Putamen (tissue), 1 donor: ENCODE measurements at regions not wholly inside any gene's neighbourhood (a gene's known extent, or its start where the extent isn't known, plus 50 kb on each side); places are given as distances from the start of the nearest gene placed in this dataset.

Source experiments
- DNase-seq: peaks from one replicate; pipeline ENCODE4 v3.0.0-alpha.2; 2016; ENCODE audit warnings: low spot score

- DNase-seq: no peak
Observed at GRCh38 chr21:41565550-41565949, 57.6 kb upstream of the TMPRSS2 start.

DNA sequence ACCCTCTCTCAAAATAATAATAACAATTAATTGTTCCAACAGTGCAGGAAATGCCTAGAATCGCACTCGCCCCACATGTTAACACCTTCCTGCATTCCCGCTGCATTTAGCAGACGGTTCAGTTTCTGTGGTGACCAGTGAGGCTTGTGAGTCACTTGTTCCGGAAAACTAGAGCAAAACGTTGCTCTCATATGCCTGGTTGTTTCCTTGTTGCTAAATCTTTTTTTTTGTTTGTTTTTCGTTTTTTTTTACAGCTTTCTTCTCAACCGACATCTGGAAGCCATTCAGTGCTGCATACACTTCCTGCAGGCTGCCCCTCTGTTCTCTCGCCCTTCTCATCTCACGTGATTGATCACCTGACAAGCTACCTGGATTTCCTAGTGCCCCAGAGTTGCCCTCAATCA lies 56.9 kb upstream of the TMPRSS2 start:
- no peak for DNase-seq

- no peak for DNase-seq
Observed at GRCh38 chr21:41562101-41563000, 54.4 kb upstream of the TMPRSS2 start.

DNA sequence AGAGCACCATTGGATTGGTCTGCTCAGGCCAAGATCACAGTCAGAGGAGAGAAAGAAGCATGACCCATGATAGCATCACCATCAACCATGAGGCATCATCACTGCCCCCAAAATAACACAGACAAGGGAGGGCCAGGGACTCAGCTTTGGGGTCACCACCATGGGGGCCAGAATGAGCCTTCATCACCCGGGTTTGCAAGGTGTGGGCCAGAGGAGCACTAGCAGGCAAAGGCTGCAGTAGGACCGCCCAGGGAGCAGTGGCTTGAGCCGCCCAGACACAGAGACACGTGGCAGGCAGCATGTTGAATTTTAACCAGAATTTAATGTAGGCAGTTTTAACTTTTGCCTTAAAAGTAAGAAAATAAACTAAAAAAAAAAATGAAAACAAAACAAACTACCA lies 53.7 kb upstream of the TMPRSS2 start:
- no peak for DNase-seq

DNA sequence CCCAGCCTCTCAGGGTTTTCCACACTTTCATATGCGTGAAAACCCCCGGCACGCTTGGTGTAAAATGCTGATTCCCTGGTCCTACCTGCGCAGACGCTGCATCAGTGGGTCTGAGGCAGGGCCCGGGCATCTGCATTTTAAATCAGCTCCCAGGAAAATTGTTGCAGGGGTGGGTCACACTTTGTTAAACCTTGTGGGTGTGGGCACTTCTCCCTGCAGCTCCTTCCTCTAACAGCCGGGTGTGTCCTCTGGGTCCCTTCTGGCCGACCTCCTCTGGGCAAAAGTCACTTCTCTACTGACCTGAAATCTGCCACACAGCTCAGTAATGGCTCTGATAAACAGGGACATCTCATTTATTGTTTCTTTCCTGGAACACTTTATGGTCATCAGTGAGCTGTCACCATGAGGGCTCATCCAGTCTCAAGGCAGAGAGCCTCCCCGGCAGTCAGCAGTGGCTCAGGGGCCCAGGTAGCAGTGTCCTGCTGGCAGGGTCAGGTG lies 52.8 kb upstream of the TMPRSS2 start:
- DNase-seq: no peak

DNA sequence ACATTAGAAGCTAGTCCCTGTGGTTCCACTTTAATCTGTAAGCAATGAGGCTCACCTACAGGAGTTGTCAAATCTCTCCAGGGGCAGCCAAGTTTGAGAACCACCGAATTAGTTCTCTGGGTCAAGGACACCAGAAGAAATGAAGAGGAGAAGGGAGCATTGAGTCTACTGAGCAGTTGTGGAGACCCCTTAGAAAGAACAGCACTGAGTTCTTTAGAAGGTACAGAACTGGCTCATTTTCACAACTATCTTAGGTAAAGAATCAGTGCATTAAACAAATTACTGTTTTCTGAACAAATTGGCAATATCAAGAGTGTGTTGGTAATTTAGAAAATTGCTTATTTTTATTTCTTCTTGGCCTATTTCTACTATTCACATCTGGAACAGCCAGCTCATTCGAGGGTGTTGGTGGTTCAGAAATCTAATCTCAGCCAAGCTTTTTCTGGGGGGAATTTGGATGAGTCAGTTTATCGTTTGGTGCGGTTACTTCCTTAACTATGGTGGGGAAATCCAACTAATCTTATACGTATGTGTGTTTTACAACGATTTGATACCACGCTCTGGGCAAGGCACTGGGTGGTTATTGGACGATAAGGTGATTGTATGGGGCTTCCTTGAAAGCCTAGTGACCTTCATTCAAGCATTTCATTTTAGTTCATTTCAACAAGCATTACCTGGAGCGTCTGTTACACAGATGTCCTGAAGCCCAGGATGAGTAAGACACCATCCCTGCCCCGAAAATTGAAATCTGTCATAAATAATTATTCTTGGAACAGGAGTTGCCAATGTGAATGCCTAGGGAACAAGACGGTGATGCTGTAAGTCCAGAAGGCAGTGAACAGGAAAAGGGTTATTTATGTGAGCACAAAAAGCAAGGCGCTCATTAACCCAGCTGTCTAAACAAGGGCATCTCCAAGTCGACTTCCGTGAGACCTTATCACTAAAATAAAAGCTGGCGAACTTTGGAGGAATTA lies 52.0 kb upstream of the TMPRSS2 start:
- no peak for DNase-seq

DNA sequence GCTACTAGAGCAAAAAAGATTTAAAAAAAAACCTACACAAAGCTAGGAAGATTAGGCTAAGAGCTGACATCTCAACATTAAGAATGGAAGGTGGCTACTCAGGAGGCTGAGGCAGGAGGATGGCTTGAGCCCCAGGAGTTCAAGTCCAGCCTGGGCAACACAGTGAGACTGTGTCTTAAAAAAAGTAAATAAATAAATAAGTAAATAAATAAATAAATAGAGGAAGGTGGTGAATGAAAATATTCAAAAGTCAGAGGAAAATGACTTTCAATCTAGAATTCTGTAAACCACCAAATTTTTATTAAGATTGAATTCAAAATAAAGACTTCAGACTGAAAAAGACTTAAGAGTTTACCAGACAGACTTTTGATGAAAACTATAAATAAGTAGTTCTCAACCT lies 50.9 kb upstream of the TMPRSS2 start:
- DNase-seq: no peak

DNA sequence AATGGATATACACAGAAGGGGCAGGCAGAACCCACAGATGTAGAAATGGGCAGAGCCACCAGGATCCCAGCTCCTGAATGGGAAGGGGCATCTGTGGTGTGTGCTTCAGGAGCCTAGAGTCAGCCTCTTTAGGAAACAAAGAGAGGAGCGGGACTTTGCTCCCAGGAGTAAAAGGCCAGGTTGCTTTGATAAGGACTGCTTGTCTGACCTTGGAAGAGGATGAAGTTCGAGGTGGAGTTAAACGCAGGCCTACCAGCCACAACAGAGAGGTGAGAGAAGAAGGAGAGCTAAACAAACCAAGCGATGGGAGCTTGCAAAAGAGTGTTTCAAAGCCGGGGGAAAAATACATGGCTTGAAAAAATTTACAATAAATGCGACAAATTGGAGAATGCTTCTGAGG lies 49.9 kb upstream of the TMPRSS2 start:
- DNase-seq: no peak
